ENCODE measurements at regions not wholly inside any gene's neighbourhood (a gene's known extent, or its start where the extent isn't known, plus 50 kb on each side); places are given as distances from the start of the nearest gene placed in this dataset.

GRCh38 chr3:124422805-124423204 lies 307.4 kb upstream of the UMPS start:
- Histone ChIP-seq H3K9me3 (replicated peaks; ENCODE audit: insufficient read depth, low read length) (no peaks in the 10 kb centered on the region), H3K4me1 (ENCODE audit: low read length) (no peaks in the 10 kb centered on the region), H3F3A (ENCODE audit: insufficient read depth, low read length) (no peaks in the 10 kb centered on the region), H3K36me3 (replicated peaks; ENCODE audit: insufficient read depth, low read length) (no peaks in the 10 kb centered on the region), H2AFZ (ENCODE audit: low read length) (no peak overlapping the region), H3K4me3 (ENCODE audit: low read length) (no peak overlapping the region), H3K27me3 (replicated peaks; ENCODE audit: insufficient read depth, low read length) (no peaks in the 10 kb centered on the region), H3K9ac (ENCODE audit: low read length) (no peak overlapping the region), H3K4me2 (ENCODE audit: low read depth, low read length) (no peak overlapping the region), H3K79me2 (ENCODE audit: low read length) (no peaks in the 10 kb centered on the region), H3K27ac (ENCODE audit: low read length) (no peak overlapping the region), H3K9me2 (replicated peaks; ENCODE audit: insufficient read depth, low read length) (no peaks in the 10 kb centered on the region), H4K20me1 (ENCODE audit: insufficient read depth, low read length) (no peaks in the 10 kb centered on the region)
- no peak for TF ChIP-seq EZH2 (optimal IDR thresholded peaks at IDR 0.05; ENCODE audit: low read depth, low read length)
- TF ChIP-seq CTCF (IDR thresholded peaks at IDR 0.05; ENCODE audit: low read length) = no peak
- no peak for TF ChIP-seq EZH2phosphoT487 (IDR thresholded peaks at IDR 0.05; ENCODE audit: low read length)
- DNase-seq = no peak

GRCh38 chr3:124424396-124424795 lies 305.9 kb upstream of the UMPS start:
- Histone ChIP-seq H3K9me2 (replicated peaks; ENCODE audit: insufficient read depth, low read length) (no peaks in the 10 kb centered on the region), H3K4me3 (ENCODE audit: low read length) (no peak overlapping the region), H3K9me3 (replicated peaks; ENCODE audit: insufficient read depth, low read length) (no peaks in the 10 kb centered on the region), H4K20me1 (ENCODE audit: insufficient read depth, low read length) (no peaks in the 10 kb centered on the region), H3K4me2 (ENCODE audit: low read depth, low read length) (no peak overlapping the region), H3K9ac (ENCODE audit: low read length) (no peak overlapping the region), H3K4me1 (ENCODE audit: low read length) (0 out of 2 replicates have a peak, but pooled peaks cover 4% of the 10 kb centered on the region), H3K36me3 (replicated peaks; ENCODE audit: insufficient read depth, low read length) (no peaks in the 10 kb centered on the region), H3K79me2 (ENCODE audit: low read length) (no peaks in the 10 kb centered on the region), H3K27me3 (replicated peaks; ENCODE audit: insufficient read depth, low read length) (no peaks in the 10 kb centered on the region), H3F3A (ENCODE audit: insufficient read depth, low read length) (no peaks in the 10 kb centered on the region), H3K27ac (ENCODE audit: low read length) (no peak overlapping the region), H2AFZ (ENCODE audit: low read length) (no peak overlapping the region)
- no peak for DNase-seq
- TF ChIP-seq EZH2 (optimal IDR thresholded peaks at IDR 0.05; ENCODE audit: low read depth, low read length) (no peak), CTCF (IDR thresholded peaks at IDR 0.05; ENCODE audit: low read length) (no peak), EZH2phosphoT487 (IDR thresholded peaks at IDR 0.05; ENCODE audit: low read length) (no peak)

- Histone ChIP-seq H3K9me3 (replicated peaks; ENCODE audit: insufficient read depth, low read length) (no peaks in the 10 kb centered on the region), H3K4me3 (ENCODE audit: low read length) (no peak overlapping the region), H2AFZ (ENCODE audit: low read length) (no peak overlapping the region), H3K9me2 (replicated peaks; ENCODE audit: insufficient read depth, low read length) (no peaks in the 10 kb centered on the region), H3K4me2 (ENCODE audit: low read depth, low read length) (no peak overlapping the region), H3F3A (ENCODE audit: insufficient read depth, low read length) (no peaks in the 10 kb centered on the region), H3K9ac (ENCODE audit: low read length) (no peak overlapping the region), H3K27ac (ENCODE audit: low read length) (no peak overlapping the region), H3K36me3 (replicated peaks; ENCODE audit: insufficient read depth, low read length) (no peaks in the 10 kb centered on the region), H4K20me1 (ENCODE audit: insufficient read depth, low read length) (no peaks in the 10 kb centered on the region), H3K79me2 (ENCODE audit: low read length) (no peaks in the 10 kb centered on the region), H3K4me1 (ENCODE audit: low read length) (peaks cover 15% of the 10 kb centered on the region; the same call in 1 of the 2 replicates), H3K27me3 (replicated peaks; ENCODE audit: insufficient read depth, low read length) (no peaks in the 10 kb centered on the region)
- TF ChIP-seq CTCF (IDR thresholded peaks at IDR 0.05; ENCODE audit: low read length) = no peak
- no peak for TF ChIP-seq EZH2phosphoT487 (IDR thresholded peaks at IDR 0.05; ENCODE audit: low read length)
- no peak for TF ChIP-seq EZH2 (optimal IDR thresholded peaks at IDR 0.05; ENCODE audit: low read depth, low read length)
- DNase-seq = no peak
Observed at GRCh38 chr3:124425972-124426371, 304.3 kb upstream of the UMPS start.
